Kidney epithelial cell (primary cell): ENCODE measurements at regions not wholly inside any gene's neighbourhood (a gene's known extent, or its start where the extent isn't known, plus 50 kb on each side); places are given as distances from the start of the nearest gene placed in this dataset.
A peak's percentile ranks its signal among the peaks of the same experiment; 100 is the strongest.

ENCODE experiments used
- DNase-seq: peaks from one replicate; pipeline ENCODE4 v3.0.0-alpha.2; 2010; ENCODE audit warnings: low read depth
- H3K27me3 ChIP-seq: 2 replicates; pipeline ENCODE4 v1.6.0; 2011; ENCODE audit warnings: low read length; ENCODE audit not compliant: control insufficient read depth, insufficient read depth
- H3K36me3 ChIP-seq: 2 replicates; pipeline ENCODE4 v1.5.1; 2011; ENCODE audit warnings: low read length; ENCODE audit not compliant: control insufficient read depth, insufficient read depth
- H3K4me3 ChIP-seq: 2 replicates; pipeline ENCODE4 v1.5.1; 2011; ENCODE audit warnings: low read depth, mild to moderate bottlenecking, control low read depth, low read length
- TF ChIP-seq, protein P1 (sequence below): IDR thresholded peaks from 2 replicates; pipeline ENCODE4 v1.5.1; 2011; ENCODE audit warnings: mild to moderate bottlenecking, moderate library complexity, low read length, control low read depth, inconsistent platforms; ENCODE audit not compliant: insufficient read depth, poor library complexity, severe bottlenecking

DNA sequence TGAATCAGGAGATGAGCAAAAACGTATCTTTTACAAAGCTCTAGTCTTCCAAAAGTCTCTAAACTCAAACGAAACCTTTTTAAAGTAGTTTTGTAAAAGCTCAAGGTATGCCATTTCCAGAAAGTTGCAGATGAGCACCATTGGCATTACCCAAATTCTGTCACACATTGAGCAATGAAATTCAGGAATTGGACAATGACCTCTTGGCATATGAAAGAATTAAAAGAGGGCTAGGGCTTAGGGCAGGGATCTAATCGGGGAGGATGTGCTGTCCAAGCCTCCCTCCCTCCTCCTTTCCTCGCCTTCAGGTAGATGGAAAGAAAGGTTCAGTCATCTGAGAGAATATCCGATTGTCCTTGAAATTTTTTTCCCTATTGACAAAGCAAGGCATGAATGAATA lies 133.1 kb upstream of the CPNE4 start:
- H3K27me3 ChIP-seq: no peaks in the 10 kb centered on the region
- TF ChIP-seq, protein P1, sequence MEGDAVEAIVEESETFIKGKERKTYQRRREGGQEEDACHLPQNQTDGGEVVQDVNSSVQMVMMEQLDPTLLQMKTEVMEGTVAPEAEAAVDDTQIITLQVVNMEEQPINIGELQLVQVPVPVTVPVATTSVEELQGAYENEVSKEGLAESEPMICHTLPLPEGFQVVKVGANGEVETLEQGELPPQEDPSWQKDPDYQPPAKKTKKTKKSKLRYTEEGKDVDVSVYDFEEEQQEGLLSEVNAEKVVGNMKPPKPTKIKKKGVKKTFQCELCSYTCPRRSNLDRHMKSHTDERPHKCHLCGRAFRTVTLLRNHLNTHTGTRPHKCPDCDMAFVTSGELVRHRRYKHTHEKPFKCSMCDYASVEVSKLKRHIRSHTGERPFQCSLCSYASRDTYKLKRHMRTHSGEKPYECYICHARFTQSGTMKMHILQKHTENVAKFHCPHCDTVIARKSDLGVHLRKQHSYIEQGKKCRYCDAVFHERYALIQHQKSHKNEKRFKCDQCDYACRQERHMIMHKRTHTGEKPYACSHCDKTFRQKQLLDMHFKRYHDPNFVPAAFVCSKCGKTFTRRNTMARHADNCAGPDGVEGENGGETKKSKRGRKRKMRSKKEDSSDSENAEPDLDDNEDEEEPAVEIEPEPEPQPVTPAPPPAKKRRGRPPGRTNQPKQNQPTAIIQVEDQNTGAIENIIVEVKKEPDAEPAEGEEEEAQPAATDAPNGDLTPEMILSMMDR: no peak
- H3K4me3 ChIP-seq: no peak overlapping the region
- DNase-seq: no peak
- H3K36me3 ChIP-seq: no peaks in the 10 kb centered on the region

DNA sequence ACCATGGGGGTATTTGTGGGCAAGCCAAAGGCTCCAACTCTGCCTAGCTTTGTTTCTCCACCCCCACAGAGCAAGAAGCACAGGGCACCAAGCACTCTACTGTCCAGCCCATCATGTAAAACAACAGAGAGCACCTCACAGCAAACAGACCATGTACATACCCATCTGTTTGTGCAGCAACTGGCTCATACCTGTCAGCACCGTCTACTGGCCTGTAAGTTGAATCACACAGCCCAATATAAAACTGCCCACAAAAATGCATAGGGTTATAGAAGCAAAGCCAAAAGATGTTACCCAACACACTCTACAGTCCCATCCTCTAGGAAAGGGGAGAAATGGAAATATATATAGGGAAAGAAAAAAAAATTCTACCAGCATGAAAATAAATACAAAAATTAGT lies 139.7 kb upstream of the CPNE4 start:
- H3K4me3 ChIP-seq: no peak overlapping the region
- H3K36me3 ChIP-seq: no peaks in the 10 kb centered on the region
- no peak for DNase-seq
- no peaks in the 10 kb centered on the region for H3K27me3 ChIP-seq
- TF ChIP-seq, protein P1: no peak

DNA sequence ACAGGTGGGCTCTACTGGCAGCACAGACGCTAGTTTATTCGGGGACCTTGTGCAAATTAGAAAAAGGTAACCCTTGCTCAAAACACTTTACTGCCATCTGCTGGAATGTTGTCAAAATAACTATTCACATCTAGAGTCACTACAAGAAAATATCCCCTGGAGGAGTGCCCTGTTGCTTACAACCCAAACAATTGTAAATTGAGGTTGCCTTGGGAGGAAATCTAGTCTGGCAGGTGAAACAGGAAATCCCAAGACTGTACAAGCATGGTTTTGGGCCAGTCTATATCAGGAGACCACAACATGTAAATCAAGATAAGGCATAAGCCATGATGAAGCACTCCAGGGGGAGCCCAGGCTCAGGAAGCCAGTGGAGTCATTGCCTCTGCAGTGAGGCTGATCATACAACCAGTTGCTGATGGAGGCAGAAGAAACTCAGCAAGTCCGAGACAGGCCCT lies 136.8 kb upstream of the ACP3 start:
- Histone ChIP-seq H3K27me3 (no peaks in the 10 kb centered on the region), H3K36me3 (no peaks in the 10 kb centered on the region), H3K4me3 (no peak overlapping the region)
- TF ChIP-seq, protein P1: peak; percentile 56
- peak; percentile 10 for DNase-seq

DNA sequence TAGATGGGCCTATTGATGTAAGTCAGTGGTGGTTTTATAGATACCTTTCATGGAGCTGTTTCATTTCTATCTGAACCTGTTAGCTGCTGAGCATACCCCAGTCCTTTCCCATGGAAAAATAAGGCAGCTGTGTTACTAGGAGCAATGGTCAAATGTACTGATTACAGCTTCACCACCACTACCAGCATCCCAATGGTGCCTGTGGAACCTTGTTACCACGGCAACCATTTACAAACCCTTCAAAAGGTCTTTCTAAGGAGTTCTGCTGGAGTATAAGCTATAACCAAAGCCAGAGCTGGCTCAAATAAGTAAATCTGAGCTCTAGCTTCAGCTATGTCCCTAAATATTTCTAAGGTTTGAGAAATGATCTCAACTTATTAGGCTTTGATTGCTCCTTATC lies 133.4 kb upstream of the ACP3 start:
- Histone ChIP-seq H3K4me3 (no peak overlapping the region), H3K36me3 (no peaks in the 10 kb centered on the region), H3K27me3 (no peaks in the 10 kb centered on the region)
- TF ChIP-seq, protein P1: no peak
- no peak for DNase-seq

DNA sequence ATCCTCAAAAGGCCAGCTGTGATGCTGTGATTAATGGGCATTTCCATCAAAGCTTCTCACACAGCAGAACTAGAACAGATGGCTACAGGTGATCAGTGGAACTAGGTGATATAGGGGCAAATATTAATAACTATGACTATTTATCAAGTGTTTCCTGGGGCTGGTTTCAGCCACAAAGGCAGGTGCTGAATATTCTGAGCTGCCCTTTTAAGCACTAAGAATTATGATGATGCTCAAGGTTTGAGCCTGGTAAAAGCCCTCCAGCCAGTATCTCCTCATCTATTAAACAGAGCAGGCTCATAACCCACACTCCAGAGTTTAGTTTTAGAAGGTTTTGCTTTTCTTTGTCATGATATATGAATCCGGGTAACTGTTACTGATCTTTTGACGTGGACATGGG lies 129.5 kb upstream of the ACP3 start:
- TF ChIP-seq, protein P1: no peak
- H3K27me3 ChIP-seq: no peaks in the 10 kb centered on the region
- H3K36me3 ChIP-seq: no peaks in the 10 kb centered on the region
- DNase-seq: no peak
- H3K4me3 ChIP-seq: no peak overlapping the region

DNA sequence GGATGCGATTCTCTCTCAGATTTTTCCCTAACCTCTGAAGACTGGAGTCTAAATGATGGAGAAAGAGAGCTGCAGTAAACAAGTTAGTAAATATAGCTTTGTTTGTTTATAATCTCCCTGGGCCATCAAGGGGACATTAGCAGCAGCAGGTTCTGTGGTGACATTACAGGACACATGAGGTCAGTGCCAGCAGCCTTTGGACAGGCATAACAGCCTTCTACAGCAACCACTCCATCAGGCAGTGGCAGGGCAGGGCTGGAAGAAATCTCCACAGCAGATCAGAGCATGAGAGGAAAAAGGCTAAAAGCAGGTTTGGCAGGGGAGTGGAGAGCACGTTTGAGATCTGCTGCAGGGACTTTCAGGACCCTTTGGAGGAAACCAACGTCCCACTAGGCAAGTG lies 127.6 kb upstream of the ACP3 start:
- no peaks in the 10 kb centered on the region for H3K36me3 ChIP-seq
- TF ChIP-seq, protein P1: no peak
- H3K4me3 ChIP-seq: no peak overlapping the region

More for the DNA sequence above, 127.6 kb upstream of the ACP3 start:
- no peaks in the 10 kb centered on the region for H3K27me3 ChIP-seq
- DNase-seq: no peak
